Tibial nerve (tissue), 3 donors: ENCODE measurements at regions not wholly inside any gene's neighbourhood (a gene's known extent, or its start where the extent isn't known, plus 50 kb on each side); places are given as distances from the start of the nearest gene placed in this dataset.

Source experiments
- POLR2A ChIP-seq, 2 donors: fragments of 450-650 bp; IDR thresholded peaks; one replicate each; pipeline ENCODE4 v1.6.1; 2017; ENCODE audit warnings: antibody characterized with exemption in 2 of 2, mild to moderate bottlenecking in 2 of 2, moderate library complexity in 2 of 2
- TF ChIP-seq, protein P1 (sequence below), 5 experiments: fragments of 200-600 bp in 3 of 5; fragments of 450-650 bp in 2 of 5; sonication (generic) in 3 of 5; IDR thresholded peaks; one replicate each; pipeline ENCODE4 v1.5.1; 2016 to 2019; ENCODE audit warnings: antibody characterized with exemption in 5 of 5, mild to moderate bottlenecking in 3 of 5, moderate library complexity in 2 of 5

DNA sequence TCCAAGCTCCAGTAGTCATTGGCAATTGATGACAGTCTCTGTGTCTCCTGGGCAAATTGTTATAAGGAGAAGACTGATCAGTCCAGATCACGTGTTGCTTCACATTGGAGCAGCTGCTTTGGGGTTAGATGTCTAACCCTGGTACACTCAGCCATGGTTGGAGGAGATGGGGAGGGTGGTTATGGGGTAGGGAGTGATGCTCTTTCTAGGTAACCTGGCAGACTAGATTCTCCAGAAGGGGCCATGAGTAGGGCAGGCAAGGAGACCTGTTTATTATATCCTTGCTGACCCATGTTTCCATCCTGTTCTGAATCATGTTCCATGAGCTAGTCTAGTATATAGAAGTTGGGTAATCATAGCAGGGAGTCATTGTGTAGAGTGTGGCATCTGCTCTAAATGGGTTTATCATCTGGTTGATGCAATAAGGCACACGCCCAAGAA is 50.8 kb upstream of the BACH2 start:
- TF ChIP-seq, protein P1, sequence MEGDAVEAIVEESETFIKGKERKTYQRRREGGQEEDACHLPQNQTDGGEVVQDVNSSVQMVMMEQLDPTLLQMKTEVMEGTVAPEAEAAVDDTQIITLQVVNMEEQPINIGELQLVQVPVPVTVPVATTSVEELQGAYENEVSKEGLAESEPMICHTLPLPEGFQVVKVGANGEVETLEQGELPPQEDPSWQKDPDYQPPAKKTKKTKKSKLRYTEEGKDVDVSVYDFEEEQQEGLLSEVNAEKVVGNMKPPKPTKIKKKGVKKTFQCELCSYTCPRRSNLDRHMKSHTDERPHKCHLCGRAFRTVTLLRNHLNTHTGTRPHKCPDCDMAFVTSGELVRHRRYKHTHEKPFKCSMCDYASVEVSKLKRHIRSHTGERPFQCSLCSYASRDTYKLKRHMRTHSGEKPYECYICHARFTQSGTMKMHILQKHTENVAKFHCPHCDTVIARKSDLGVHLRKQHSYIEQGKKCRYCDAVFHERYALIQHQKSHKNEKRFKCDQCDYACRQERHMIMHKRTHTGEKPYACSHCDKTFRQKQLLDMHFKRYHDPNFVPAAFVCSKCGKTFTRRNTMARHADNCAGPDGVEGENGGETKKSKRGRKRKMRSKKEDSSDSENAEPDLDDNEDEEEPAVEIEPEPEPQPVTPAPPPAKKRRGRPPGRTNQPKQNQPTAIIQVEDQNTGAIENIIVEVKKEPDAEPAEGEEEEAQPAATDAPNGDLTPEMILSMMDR (IDR thresholded peaks at IDR 0.05), result no peak
- TF ChIP-seq POLR2A (IDR thresholded peaks at IDR 0.05), result no peak
